Spinal cord (tissue), 9 donors: ENCODE measurements at regions not wholly inside any gene's neighbourhood (a gene's known extent, or its start where the extent isn't known, plus 50 kb on each side); places are given as distances from the start of the nearest gene placed in this dataset.

ENCODE experiments used
- DNase-seq, 6 donors: peaks; one replicate each; pipeline versions ENCODE4 v3.0.0 to v3.0.0-alpha.2; 2013 to 2015; ENCODE audit warnings: low spot score in 6 of 6, low read depth in 4 of 6
- H3K27ac ChIP-seq: one replicate; pipeline ENCODE4 v1.5.1; 2013; ENCODE audit warnings: low read depth, low read length, control low read depth
- H3K27me3 ChIP-seq: one replicate; pipeline ENCODE4 v1.6.1; 2013; ENCODE audit warnings: low read length; ENCODE audit not compliant: control insufficient read depth, insufficient read depth
- H3K36me3 ChIP-seq: one replicate; pipeline ENCODE4 v1.6.1; 2013; ENCODE audit warnings: low read length; ENCODE audit not compliant: control insufficient read depth, insufficient read depth
- H3K4me1 ChIP-seq: one replicate; pipeline ENCODE4 v1.6.1; 2013; ENCODE audit warnings: low read length; ENCODE audit not compliant: control insufficient read depth, insufficient read depth
- H3K4me3 ChIP-seq: one replicate; pipeline ENCODE4 v1.5.1; 2013; ENCODE audit warnings: low read depth, low read length, control low read depth
- H3K9me3 ChIP-seq: one replicate; pipeline ENCODE4 v1.6.1; 2013; ENCODE audit warnings: low read length; ENCODE audit not compliant: control insufficient read depth, insufficient read depth
- WGBS: methylation state at CpG from one replicate; pipeline ENCODE4 v1.1.5; 2013; ENCODE audit warnings: missing lambda C conversion rate; ENCODE audit not compliant: insufficient coverage; 5-methylcytosine and 5-hydroxymethylcytosine counted together
- donor health status: healthy.

DNA sequence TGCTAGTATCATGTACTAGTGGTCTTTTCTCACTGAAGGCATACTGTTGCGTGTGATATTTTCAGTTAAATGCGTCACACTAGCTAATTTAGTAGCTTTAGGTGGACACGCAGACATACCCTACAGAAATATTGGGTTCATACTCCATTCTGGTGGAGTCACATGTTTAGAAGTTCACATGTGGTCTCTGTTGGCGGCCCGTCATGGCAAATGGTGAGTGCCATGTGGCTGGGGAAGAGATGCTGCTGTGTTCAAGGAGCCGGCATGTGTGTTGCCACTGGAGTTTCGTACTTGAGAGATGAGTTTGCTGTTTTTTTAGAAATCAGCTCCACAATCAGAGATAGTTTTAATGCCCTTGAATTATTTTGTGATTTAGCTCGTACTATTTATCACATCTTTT, 454.6 kb downstream of the PCNX1 start:
- Histone ChIP-seq H3K4me1 (peaks cover 5% of the 10 kb centered on the region), H3K9me3 (no peaks in the 10 kb centered on the region), H3K4me3 (no peak overlapping the region), H3K27me3 (no peaks in the 10 kb centered on the region), H3K36me3 (peaks cover 2% of the 10 kb centered on the region), H3K27ac (no peak overlapping the region)
- no peak for DNase-seq
- 100% methylated on average over 3 of the region's 8 CpGs for WGBS

DNA sequence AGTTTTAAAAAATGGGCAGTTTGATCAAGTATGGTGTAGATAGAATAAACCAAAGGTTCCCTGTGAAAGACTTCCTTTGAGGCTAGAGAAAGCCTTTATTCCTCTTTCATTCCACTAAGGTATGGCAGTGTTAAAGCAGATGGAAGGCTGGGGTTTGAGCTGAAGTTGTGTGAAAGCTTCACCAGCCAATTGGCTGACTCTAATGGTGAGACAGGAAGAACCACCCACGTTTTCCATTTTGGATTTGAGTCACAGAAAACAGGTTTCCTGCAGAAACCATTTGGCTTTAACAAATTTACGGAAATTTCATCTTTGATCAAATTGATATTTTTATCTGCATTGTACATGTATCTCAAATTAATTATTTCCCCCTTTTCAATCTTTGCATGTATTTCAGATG, 455.0 kb downstream of the PCNX1 start:
- peaks cover 2% of the 10 kb centered on the region for H3K36me3 ChIP-seq
- H3K9me3 ChIP-seq, result no peaks in the 10 kb centered on the region
- WGBS, result no CpG with 5 or more reads among the region's 2 CpGs
- H3K4me3 ChIP-seq, result no peak overlapping the region
- no peak overlapping the region for H3K27ac ChIP-seq
- H3K27me3 ChIP-seq, result no peaks in the 10 kb centered on the region
- DNase-seq, result peak in 1 of 6 donors; percentile 50
- H3K4me1 ChIP-seq, result peaks cover 5% of the 10 kb centered on the region

DNA sequence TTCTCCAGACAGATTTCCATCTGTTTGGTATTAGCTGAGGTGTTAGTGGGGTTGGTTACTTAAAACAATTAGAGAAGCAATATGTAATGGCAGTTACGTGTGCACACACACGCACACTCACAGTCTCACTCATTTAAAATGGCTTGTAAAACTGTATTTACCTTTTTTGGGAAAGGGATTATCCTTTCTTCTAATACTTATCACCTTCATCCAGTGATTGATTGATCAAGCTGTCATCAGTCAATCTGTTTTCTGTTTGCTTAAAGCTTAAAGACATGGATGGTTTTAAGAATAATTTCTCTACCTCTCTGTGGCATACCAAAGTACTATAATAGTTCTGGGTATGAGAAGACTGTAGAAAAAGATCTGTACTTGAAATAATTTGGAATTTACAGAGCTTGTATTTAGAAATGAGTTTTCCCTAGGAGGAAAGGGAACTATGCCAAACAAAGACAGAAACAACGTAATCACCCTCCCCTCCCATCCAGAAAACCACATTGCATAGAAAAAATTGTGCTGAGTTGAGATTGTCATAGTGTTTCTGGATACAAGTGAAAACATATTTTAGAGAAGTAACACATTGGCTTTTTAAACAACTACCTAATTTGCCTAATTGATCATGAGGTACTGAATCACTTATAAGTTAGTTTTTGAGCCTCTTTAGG, 455.8 kb downstream of the PCNX1 start:
- no peak for DNase-seq
- WGBS, result no CpG with 5 or more reads among the region's 3 CpGs
- Histone ChIP-seq H3K36me3 (peaks cover 2% of the 10 kb centered on the region), H3K27me3 (no peaks in the 10 kb centered on the region), H3K9me3 (no peaks in the 10 kb centered on the region), H3K27ac (no peak overlapping the region), H3K4me1 (peaks cover 5% of the 10 kb centered on the region), H3K4me3 (no peak overlapping the region)

DNA sequence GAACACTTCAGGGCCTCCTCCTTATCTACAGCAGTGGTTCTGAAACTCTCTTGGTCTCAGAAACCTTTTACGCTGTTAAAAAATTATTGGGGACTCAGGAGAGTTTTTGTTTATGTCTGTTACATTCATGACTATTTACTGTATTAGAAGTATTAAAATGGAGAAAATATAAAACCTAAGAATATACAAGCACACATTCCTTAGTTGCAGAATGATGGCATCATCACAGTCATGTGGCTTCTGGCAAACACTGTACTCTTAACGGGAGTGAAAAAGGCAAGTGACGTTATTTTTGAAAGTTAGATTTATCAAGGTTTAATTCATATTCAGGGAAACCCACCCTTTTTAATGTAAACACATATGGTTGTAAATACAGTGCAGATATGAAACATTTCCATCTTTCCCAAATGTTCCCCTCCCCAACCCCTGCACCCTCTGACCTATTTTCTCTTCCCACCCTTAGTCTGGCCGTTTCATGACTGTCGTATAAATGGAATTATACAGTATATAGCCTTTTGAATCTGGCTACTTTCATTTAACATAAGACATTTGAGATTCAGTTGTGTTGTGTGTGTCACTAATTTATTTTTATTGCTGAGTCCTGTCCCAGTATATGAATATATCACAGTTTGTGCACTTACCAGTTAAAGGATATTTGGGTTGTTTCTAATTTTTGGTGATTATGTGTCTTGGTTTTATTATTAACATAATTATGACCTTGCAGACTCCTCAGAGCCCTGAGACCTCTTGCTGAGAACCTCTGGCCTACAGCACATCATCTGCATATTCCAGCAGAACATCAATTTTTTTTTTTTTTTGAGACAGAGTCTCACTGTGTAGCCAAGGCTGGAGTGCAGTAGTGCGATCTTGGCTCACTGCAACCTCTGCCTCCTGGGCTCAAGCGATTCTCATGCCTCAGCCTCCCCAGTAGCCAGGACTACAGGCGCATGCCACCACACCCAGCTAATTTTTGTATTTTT, 457.0 kb downstream of the PCNX1 start:
- Histone ChIP-seq H3K9me3 (no peaks in the 10 kb centered on the region), H3K27me3 (no peaks in the 10 kb centered on the region), H3K4me3 (no peak overlapping the region), H3K36me3 (peaks cover 2% of the 10 kb centered on the region), H3K27ac (no peak overlapping the region), H3K4me1 (peaks cover 5% of the 10 kb centered on the region)
- WGBS, result no CpG with 5 or more reads among the region's 8 CpGs
- no peak for DNase-seq

DNA sequence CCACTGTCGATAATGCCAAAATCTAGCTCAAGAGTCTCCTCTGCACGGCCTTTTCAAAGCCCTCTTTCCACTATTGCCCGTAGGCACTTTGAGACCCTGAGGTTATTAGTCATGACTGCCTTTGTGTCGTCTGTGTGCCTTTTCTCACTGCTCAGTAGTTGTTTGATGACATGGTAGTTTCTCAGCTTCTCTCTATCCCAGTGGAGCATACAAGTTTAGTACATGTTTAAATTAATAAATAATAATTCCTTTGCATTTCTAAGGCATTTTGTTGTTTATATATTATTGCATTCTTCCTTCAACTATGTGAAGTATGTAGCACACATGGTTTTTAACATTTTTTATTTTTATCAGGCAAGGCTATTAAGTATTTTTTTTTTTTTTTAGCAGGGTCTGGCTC, 458.1 kb downstream of the PCNX1 start:
- DNase-seq, result no peak
- Histone ChIP-seq H3K4me3 (no peak overlapping the region), H3K36me3 (peaks cover 2% of the 10 kb centered on the region), H3K4me1 (peaks cover 5% of the 10 kb centered on the region), H3K27me3 (no peaks in the 10 kb centered on the region), H3K9me3 (no peaks in the 10 kb centered on the region), H3K27ac (no peak overlapping the region)
- 75% methylated on average over 3 of the region's 4 CpGs for WGBS

DNA sequence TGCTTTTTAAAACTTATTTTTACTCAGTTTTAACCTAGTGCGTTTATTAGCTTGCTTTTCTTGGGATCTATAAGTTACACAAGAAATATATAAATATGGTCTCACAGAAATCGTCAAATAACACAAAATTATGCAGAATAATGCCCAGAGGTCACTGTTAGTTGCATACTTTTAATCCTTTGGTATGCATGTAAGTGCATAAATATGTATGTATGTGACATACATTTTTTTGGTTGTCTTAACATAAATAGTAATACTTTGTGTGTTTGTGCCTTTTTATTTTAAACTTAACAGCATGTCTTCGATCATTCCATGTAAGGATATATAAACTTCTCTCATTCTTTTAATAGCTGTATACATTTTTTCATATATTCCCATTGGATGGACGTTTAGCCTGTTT, 459.6 kb downstream of the PCNX1 start:
- H3K27ac ChIP-seq, result no peak overlapping the region
- 100% methylated on average over 1 of the region's 4 CpGs for WGBS
- peaks cover 5% of the 10 kb centered on the region for H3K4me1 ChIP-seq
- no peaks in the 10 kb centered on the region for H3K27me3 ChIP-seq
- H3K9me3 ChIP-seq, result no peaks in the 10 kb centered on the region
- no peak for DNase-seq
- no peak overlapping the region for H3K4me3 ChIP-seq
- H3K36me3 ChIP-seq, result peaks cover 2% of the 10 kb centered on the region

DNA sequence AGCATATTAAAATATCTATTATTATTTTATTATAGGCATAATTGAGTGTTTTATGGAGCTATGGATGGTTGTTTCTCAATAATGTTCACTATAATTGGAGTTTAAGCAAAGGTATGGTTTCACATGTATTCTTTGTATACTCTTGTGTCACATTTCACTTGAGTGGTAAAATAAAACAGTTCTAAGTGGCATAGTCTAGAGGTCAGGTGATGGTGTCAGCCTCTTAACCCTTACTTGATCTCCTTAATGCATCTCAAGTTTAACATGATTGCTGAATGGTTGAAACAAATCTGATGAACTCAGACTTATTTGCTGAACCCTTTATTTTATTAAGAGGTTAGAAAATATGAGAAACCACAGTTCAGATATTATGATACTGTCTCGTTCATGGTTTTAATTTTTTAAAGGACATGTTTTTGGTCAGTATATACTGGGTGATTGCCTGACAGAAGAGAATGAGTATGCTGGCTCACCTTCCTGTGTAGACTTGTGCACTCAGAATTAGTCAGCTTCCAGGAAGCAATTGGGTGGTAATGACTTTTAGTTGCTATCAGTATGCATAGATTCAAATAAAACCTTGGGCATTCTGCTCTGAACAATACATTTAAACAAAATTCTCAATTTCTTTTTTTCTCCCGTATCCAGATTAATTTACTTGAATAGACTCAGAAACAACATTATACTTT, 464.6 kb downstream of the PCNX1 start:
- Histone ChIP-seq H3K27me3 (no peaks in the 10 kb centered on the region), H3K4me1 (no peaks in the 10 kb centered on the region), H3K4me3 (no peak overlapping the region), H3K27ac (no peak overlapping the region), H3K36me3 (no peaks in the 10 kb centered on the region), H3K9me3 (no peaks in the 10 kb centered on the region)
- WGBS, result 50% methylated on average over 1 of the region's 2 CpGs
- no peak for DNase-seq

DNA sequence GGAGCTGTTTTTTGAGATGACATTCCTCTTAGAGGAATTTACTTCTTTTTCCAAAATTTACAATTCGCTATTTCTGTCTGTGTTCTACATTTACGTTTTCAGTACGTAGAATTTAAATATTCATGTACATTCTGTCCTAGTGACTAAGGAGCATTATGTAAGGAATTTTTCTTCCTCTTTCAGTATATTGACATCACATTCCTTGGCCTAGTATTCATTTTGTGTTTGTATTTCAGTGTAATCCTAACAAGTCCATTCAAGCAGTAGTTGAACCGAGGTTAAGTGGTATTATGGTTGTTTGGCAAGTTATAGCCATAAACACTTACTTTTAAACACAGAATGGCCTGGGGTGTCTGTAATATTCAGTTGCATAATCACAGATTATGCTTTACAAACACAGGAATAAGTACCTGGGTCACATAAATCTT, 465.2 kb downstream of the PCNX1 start:
- WGBS, result no CpG with 5 or more reads among the region's 4 CpGs
- DNase-seq, result no peak
- H3K4me3 ChIP-seq, result no peak overlapping the region
- no peaks in the 10 kb centered on the region for H3K9me3 ChIP-seq
- no peaks in the 10 kb centered on the region for H3K36me3 ChIP-seq
- no peak overlapping the region for H3K27ac ChIP-seq
- H3K4me1 ChIP-seq, result no peaks in the 10 kb centered on the region
- no peaks in the 10 kb centered on the region for H3K27me3 ChIP-seq

DNA sequence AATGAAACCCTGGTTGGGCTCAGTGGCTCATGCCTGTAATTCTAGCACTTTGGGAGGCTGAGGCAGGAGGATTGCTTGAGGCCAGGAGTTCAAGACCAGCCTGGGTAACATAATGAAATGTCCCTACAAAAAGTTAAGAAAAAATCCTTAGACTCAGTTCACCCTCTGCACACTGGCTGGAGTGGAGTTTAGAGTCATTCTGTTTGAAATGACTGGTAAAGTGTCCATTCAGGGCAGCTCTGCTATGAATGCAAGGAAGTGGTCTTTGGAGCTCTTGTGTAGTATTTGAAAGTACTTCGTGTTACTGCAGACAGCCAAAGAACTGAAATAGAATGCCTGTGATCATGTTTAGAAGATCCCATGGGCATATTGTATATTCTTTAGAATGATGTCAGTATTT, 466.5 kb downstream of the PCNX1 start:
- no peaks in the 10 kb centered on the region for H3K36me3 ChIP-seq
- H3K4me1 ChIP-seq, result no peaks in the 10 kb centered on the region
- no peak for DNase-seq
- H3K27me3 ChIP-seq, result no peaks in the 10 kb centered on the region
- no peak overlapping the region for H3K4me3 ChIP-seq
- WGBS, result no CpG with 5 or more reads among the region's 1 CpG
- H3K9me3 ChIP-seq, result no peaks in the 10 kb centered on the region
- H3K27ac ChIP-seq, result no peak overlapping the region
